Cortex of kidney (tissue), 1 donor: ENCODE measurements at regions not wholly inside any gene's neighbourhood (a gene's known extent, or its start where the extent isn't known, plus 50 kb on each side); places are given as distances from the start of the nearest gene placed in this dataset.

Experiments used
- DNase-seq: peaks from one replicate; lab custom pipeline; 2025; lab: John Stamatoyannopoulos, UW

GRCh38 chr3:177300842-177301241 is 103.6 kb upstream of the TBL1XR1 start:
- no peak for DNase-seq

DNA sequence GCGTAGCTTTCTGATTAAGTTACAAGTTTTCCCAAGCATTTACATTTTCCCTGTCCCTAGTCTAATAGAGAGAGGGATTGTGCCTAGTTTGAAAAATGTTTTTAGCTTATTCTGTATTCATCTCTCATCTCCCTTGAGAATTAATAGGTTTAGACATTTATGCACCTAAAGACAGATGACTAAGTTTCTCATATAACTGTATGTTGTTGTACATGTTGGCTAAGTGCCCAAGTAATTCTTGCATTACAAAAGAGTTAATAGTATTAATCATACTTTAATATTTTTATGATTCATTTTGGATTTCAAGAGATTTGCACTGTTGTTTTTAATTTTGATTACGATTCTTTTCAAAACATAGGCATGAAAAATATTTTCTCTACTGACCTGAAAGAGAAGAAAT is 109.0 kb upstream of the TBL1XR1 start:
- no peak for DNase-seq

DNA sequence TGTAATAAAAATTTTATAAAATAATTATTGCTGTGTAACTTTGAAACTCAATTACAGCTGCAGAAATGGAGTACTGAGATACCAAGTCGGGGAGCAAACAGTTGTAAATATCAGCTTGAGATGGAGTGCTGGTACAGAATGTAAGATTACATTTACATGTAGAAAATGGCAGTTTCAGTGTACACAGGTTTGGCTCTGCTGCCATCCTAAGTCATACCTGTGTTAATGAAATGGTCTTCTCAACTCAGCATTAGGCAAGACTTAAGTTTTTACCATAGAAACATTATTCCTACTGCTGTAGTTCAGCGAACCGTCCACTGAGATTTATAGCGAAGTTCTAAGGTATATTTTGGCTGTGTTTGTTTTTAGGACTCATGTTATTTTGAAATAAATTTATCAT is 110.1 kb upstream of the TBL1XR1 start:
- no peak for DNase-seq

- no peak for DNase-seq
Observed at GRCh38 chr3:177307826-177308225, 110.5 kb upstream of the TBL1XR1 start.

DNA sequence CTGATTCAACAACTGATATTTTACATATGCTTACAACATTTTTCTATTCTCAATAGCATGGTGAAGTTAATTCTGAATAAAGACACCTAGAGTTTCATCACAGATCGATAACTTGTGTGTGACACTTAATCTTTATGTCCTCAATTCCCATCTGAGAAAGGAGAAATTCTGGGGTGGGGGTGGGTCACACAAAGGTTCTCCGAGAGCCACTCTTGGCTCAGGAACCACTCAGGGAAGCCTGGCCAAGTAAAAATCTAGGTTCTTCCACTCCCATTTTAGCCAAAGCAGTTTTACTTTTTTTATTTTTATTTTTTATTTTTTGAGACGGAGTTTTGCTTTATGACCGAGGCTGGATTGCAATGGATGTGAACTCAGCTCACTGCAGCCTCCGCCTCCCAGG is 111.0 kb upstream of the TBL1XR1 start:
- DNase-seq: no peak

GRCh38 chr3:177308911-177309310 is 111.6 kb upstream of the TBL1XR1 start:
- no peak for DNase-seq

DNA sequence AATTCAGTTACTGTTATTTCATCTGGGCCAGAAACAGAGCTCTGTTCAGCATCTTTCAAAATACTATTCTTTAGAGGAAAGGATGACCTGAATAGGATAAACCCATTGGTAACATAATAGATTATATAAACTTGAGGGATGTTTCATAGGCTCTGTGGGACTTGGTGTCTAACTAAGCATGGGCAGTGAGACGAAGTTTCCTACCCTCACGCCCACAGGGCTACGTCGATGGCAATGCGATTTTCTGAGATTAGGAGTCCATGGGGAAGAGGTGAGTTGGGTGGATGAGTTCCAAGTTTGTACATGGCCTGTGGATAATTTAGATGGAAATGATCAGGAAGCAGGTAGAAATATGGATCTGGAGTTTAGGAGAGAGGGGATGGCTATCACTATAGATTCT is 115.2 kb upstream of the TBL1XR1 start:
- DNase-seq: no peak

DNA sequence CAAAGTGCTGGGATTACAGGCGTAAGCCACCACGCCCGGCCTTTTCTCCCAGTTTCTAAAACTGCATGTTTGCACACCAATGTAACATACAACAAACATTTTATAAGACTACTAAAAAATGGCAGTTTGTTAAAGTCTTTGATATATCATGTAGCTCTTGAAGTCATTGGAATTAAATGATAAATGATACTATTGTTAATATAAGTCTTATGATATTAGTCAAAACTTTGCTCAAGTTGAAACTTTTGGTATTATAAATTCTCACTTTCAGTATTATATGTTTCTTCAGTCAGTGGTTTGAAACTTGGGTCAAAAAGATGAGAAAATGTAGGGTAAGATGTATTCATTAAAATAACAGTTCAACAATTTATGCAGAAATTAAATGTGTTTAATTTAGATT is 117.6 kb upstream of the TBL1XR1 start:
- DNase-seq: no peak

DNA sequence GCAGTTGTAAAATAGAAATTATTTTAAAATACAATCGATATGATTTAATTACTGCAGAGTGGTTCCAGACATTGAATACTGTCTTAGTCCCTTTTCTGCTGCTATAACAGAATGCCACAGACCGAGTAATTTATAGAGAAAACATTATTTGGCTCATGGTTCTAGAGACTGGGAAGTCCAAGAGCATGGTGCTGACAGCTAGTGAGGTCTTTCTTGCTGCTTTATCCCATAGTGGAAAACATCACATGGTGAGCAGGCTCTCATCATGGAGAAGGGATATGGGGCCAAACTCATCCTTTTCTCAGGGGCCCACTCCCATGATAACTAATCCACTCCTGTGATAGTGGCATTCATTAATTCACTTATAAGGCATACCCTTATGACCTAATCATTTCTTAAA is 120.0 kb upstream of the TBL1XR1 start:
- DNase-seq: no peak

DNA sequence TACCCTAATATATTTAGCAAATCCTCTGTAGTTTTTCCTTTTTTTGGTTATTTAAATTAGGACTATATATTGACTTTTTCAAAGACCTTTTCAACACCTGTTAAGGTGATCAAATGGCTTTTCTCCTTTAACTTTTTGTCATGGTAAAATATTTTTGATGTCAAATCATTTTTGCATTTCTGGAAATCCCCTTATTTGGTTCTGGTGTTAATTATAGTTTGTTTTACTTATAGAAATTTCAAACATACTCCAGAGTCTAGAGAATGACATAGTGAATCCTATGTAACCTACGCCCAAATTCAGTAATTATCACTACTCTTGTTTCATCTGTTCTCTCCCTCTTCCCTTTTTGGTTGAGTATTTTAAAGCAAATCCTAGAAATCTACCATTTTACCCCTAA is 121.3 kb upstream of the TBL1XR1 start:
- DNase-seq: no peak

GRCh38 chr3:177320765-177321247 is 123.5 kb upstream of the TBL1XR1 start:
- no peak for DNase-seq

DNA sequence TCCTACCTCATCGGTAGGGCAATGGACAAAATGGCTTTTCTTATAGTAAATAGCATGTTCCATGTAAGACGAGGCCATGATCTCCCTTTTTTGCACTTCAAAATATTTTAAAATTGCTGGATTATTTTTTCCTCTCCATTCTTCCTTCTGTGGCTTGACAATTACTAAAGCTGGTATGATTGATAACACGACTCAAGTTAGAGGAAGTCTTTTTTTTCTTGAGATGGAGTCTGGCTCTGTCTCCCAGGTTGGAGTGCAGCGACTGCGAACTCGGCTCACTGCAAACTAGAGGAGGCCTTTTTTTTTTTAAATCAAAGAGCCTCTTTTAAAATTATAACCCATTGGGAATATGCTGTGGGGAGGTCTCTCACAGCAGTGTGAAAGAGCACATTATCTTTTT is 124.5 kb upstream of the TBL1XR1 start:
- no peak for DNase-seq

DNA sequence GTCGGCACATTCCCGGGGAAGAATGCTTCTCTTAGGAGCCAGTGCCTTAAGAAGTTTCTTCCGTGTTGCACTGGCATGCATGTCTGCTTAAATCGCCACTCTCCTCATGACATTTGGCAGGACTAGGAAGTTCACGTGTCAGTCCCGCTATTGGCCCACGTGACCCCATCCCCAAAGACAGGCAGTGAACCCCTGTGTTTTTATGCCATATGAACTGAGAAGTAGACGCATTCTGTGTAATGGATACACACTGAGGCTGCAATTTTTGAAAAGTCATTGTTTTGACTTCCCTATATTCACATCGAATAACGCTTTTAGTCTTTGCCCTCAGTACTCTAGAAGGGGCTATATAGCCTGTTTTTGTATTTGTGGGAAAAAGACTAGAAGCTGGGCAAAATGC is 125.6 kb upstream of the TBL1XR1 start:
- DNase-seq: no peak

GRCh38 chr3:177329854-177330253 is 132.6 kb upstream of the TBL1XR1 start:
- DNase-seq: no peak

DNA sequence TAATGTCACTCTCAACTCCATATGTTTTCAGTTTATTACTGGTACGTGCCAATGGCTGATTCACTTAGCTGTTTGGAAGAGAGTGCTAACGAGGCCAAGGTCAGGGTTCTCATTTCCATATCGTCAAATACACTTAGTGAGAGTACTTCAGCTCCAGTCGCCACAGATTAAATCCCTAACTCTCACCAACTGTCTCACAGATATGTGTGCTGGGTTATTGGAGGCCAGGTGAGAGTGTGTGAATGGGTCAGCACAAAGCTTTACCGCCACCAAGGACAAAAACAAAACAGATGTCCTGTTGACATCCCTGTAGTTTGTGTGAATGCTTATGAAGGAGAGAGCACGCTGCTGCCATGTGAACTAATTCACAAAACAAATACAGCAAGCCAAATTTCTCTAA is 133.5 kb upstream of the TBL1XR1 start:
- no peak for DNase-seq

DNA sequence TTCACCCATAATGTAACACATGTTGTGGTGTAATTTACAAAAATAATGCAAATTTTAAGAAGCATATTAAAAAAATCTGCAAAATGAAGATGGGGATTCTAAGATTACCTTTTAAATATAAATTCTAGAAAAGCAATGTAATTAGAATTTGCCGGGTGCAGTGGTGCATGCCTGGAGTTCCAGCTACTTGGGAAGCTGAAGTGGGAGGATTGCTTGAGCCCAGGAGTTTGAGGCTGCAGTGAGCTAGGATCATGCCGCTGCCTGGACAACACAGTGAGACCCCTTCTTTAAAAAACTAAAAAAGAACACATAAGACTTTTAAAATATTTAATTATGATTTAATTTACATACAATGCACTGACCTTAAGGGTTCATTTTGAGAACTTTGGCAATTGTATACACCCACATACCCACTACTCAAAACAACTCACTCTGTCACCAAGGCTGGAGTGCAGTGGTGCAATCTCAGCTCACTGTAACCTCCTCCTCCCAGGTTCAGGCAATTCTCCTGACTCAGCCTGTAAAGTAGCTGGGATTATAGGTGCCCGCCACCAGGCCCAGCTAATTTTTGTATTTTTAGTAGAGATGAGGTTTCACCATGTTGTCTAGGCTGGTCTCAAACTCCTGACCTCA is 134.0 kb upstream of the TBL1XR1 start:
- DNase-seq: no peak

DNA sequence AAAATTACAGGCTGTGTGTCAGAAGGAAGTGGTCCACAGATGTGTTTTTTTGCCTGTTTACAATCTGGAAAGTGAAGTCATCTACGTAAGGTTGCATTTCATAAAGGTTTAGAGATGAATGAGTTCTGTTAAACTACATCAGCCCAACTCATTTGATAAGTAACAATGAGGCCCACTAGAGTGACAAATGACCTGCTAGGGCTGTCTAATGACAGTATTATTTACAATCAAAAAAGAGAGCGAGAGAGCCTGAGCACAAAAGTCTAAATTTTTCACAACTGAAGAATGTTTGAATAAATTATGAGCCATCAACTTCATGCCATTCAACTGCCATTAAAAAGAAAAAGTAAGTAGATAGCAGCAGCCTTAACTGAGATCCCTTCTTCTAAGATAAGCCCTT is 135.7 kb upstream of the TBL1XR1 start:
- DNase-seq: no peak

- no peak for DNase-seq
Observed at GRCh38 chr3:177333533-177334520, 136.5 kb upstream of the TBL1XR1 start.

DNA sequence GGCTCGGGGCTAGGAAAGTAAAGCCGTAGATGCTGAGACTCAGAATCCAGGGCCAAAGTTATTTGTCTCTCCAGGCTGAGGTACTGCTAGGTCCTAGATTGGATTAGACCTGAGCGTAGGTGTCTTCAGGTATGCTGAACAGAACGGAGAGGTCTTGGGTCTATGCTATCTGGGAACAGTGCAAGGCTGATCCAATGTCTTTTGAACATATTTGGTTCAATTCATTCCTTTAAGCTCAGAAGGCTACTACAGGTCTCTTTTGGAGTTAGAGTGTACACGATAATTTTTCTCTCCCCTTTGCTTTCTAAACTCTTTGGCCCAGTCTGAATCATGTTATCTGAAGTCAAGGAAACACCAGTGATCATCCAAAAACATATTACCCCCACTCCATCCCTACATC is 137.5 kb upstream of the TBL1XR1 start:
- DNase-seq: no peak

DNA sequence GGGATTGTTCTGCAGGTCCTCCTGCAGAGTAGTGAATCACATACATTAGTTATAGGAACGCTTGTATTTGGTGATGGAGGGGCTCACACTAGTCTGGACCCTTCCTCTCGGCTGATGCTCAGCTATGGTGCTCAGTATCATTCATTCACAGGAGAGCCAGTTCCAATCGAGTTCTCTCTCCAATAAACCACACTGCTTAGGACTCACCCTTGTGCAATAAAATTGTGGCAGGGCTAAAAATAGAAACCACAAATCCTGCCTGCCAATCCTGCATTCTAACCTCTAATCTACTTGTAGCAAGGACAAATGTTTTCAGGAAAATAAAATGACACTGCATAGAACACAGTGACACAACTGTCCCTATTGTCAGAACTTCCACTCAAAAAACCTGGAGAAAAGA is 138.4 kb upstream of the TBL1XR1 start:
- no peak for DNase-seq

GRCh38 chr3:177336873-177337450 is 139.7 kb upstream of the TBL1XR1 start:
- DNase-seq: no peak

GRCh38 chr3:177337541-177338331 is 140.5 kb upstream of the TBL1XR1 start:
- DNase-seq: no peak
